HepG2 (cell line): ENCODE measurements at regions not wholly inside any gene's neighbourhood (a gene's known extent, or its start where the extent isn't known, plus 50 kb on each side); places are given as distances from the start of the nearest gene placed in this dataset.
"Not testable (repeated sequence)": the region's sequence is repeated elsewhere in the genome, so short reads cannot be mapped to it uniquely, and the experiment has no call there.

Experiments used
- AFF4 ChIP-seq: sonication (generic); formaldehyde crosslinking; IDR thresholded peaks from 2 replicates; pipeline ENCODE4 v1.4.0; 2020; ENCODE audit warnings: missing genetic modification reagents
- BCL6 ChIP-seq: IDR thresholded peaks from 2 replicates; pipeline ENCODE4 v1.6.1; 2016; ENCODE audit warnings: missing genetic modification reagents, missing compliant biosample characterization
- CBX5 ChIP-seq: sonication (generic); formaldehyde crosslinking; IDR thresholded peaks from 2 replicates; pipeline ENCODE4 v1.4.0; 2020; ENCODE audit warnings: missing genetic modification reagents, borderline replicate concordance
- CTCF ChIP-seq: sonication (generic); formaldehyde crosslinking; IDR thresholded peaks from 2 replicates; pipeline ENCODE4 v1.5.0; 2020; ENCODE audit warnings: mild to moderate bottlenecking, missing genetic modification reagents, moderate library complexity
- ESRRA ChIP-seq: sonication (generic); formaldehyde crosslinking; IDR thresholded peaks from 2 replicates; pipeline ENCODE4 v1.5.1; 2020; ENCODE audit warnings: mild to moderate bottlenecking, low read depth, missing genetic modification reagents
- POLR2A ChIP-seq, 2 experiments: IDR thresholded peaks; 2 replicates each; pipeline ENCODE4 v1.6.1; 2011; ENCODE audit warnings: low read depth in 2 of 2, low read length in 2 of 2, mild to moderate bottlenecking in 1 of 2, moderate library complexity in 1 of 2; ENCODE audit not compliant: insufficient read depth in 1 of 2
- PRDM15 ChIP-seq: sonication (generic); formaldehyde crosslinking; IDR thresholded peaks from 2 replicates; pipeline ENCODE4 v1.4.0; 2020; ENCODE audit warnings: missing genetic modification reagents
- SIN3A ChIP-seq: IDR thresholded peaks from 2 replicates; pipeline ENCODE4 v1.6.1; 2011; ENCODE audit warnings: low read depth, mild to moderate bottlenecking, control low read depth, low read length, borderline replicate concordance
- ZFAT ChIP-seq: sonication (generic); formaldehyde crosslinking; conservative IDR thresholded peaks from 2 replicates; pipeline ENCODE4 v1.8.1; 2023; ENCODE audit warnings: missing genetic modification reagents, inconsistent platforms
- ZFX ChIP-seq: sonication (generic); formaldehyde crosslinking; IDR thresholded peaks from 2 replicates; pipeline ENCODE4 v1.4.0; 2020; ENCODE audit warnings: mild to moderate bottlenecking, low read depth, missing genetic modification reagents, moderate library complexity
- ZNF546 ChIP-seq: sonication (generic); formaldehyde crosslinking; conservative IDR thresholded peaks from 2 replicates; pipeline ENCODE4 v1.8.1; 2023; ENCODE audit warnings: mild to moderate bottlenecking, missing genetic modification reagents
- ZNF687 ChIP-seq: sonication (generic); formaldehyde crosslinking; IDR thresholded peaks from 2 replicates; pipeline ENCODE4 v1.5.1; 2020; ENCODE audit warnings: mild to moderate bottlenecking, missing genetic modification reagents, moderate library complexity
- ZSCAN31 ChIP-seq: sonication (generic); formaldehyde crosslinking; IDR thresholded peaks from 2 replicates; pipeline ENCODE4 v1.5.0; 2020; ENCODE audit warnings: low read depth, mild to moderate bottlenecking, missing genetic modification reagents

- TF ChIP-seq ZFX; CBX5 (CRISPR knock-in tag); AFF4; CTCF; ZSCAN31; ESRRA; POLR2A (IDR thresholded peaks at IDR 0.05; ENCODE audit: insufficient read depth in 1 of 2, low read depth in 2 of 2, low read length in 2 of 2); ZNF687 (CRISPR knock-in tag); BCL6 (CRISPR knock-in tag); SIN3A; PRDM15 (CRISPR knock-in tag); ZFAT; ZNF546: not testable (repeated sequence)
Observed at GRCh38 chr5:89794504-89794903, 615.1 kb downstream of the CETN3 start.
